IMR-90 (cell line): ENCODE measurements at regions not wholly inside any gene's neighbourhood (a gene's known extent, or its start where the extent isn't known, plus 50 kb on each side); places are given as distances from the start of the nearest gene placed in this dataset.

Experiments
- ATAC-seq: fragments of 200-7000 bp; cut with Tn5 transposase; 2 replicates; pipeline ENCODE4 v1.9.1; 2020; ENCODE audit warnings: low read depth, mild to moderate bottlenecking, moderate library complexity
- BruUV-seq: library from RNA; stranded (reverse); fragments of 400-500 nt; replicated peaks from 2 replicates; lab custom pipeline; 2021; lab: Mats Ljungman, UMichigan
- CTCF ChIA-PET: fragments of 300-600 bp; formaldehyde crosslinking; extraction: SDS; loops from one replicate; lab custom pipeline; 2021; ENCODE audit warnings: antibody characterized with exemption; lab: Yijun Ruan, JAX
- POLR2A ChIA-PET: fragments of 300-600 bp; sonication (Branson Sonifier 250); formaldehyde crosslinking; loops from one replicate; lab custom pipeline; 2022; ENCODE audit warnings: antibody characterized with exemption; ENCODE audit not compliant: unreplicated experiment; lab: Charles Lee
- DNase-seq: peaks from one replicate; pipeline ENCODE4 v3.0.0; 2013
- H2AFZ ChIP-seq: replicated peaks from 2 replicates; pipeline ENCODE3; 2013; ENCODE audit warnings: low read length, mild to moderate bottlenecking; ENCODE audit not compliant: poor library complexity
- H2AK5ac ChIP-seq: 2 replicates; pipeline ENCODE4 v1.6.1; 2013; ENCODE audit warnings: low read depth, low read length, inconsistent platforms
- H2AK9ac ChIP-seq: replicated peaks from 2 replicates; pipeline ENCODE3; 2013; ENCODE audit warnings: mild to moderate bottlenecking, low read depth, low read length, moderate library complexity; ENCODE audit not compliant: poor library complexity
- H2BK120ac ChIP-seq: 2 replicates; pipeline ENCODE4 v1.6.1; 2013; ENCODE audit warnings: low read depth, low read length, inconsistent platforms
- H2BK15ac ChIP-seq: 3 replicates; pipeline ENCODE4 v1.6.1; 2013; ENCODE audit warnings: low read depth, low read length, inconsistent platforms
- H2BK20ac ChIP-seq: 2 replicates; pipeline ENCODE4 v1.6.1; 2013; ENCODE audit warnings: low read depth, mild to moderate bottlenecking, inconsistent platforms, low read length, moderate library complexity
- H2BK5ac ChIP-seq: 2 replicates; pipeline ENCODE4 v1.6.1; 2013; ENCODE audit warnings: mild to moderate bottlenecking, low read depth, low read length, inconsistent platforms; ENCODE audit not compliant: poor library complexity, severe bottlenecking
- H3K14ac ChIP-seq: replicated peaks from 2 replicates; pipeline ENCODE4 v1.6.1; 2013; ENCODE audit warnings: low read depth, low read length, inconsistent platforms
- H3K18ac ChIP-seq: 2 replicates; pipeline ENCODE4 v1.6.1; 2013; ENCODE audit warnings: low read depth, low read length, control low read depth
- H3K23ac ChIP-seq: 2 replicates; pipeline ENCODE4 v1.6.1; 2013; ENCODE audit warnings: low read depth, low read length, inconsistent platforms
- H3K27ac ChIP-seq: 2 replicates; pipeline ENCODE4 v1.5.1; 2013; ENCODE audit warnings: mild to moderate bottlenecking, control low read depth, low read length; ENCODE audit not compliant: insufficient read depth
- H3K27me3 ChIP-seq: 2 replicates; pipeline ENCODE4 v1.6.1; 2013; ENCODE audit warnings: low read length; ENCODE audit not compliant: control insufficient read depth, insufficient read depth
- H3K36me3 ChIP-seq: 2 replicates; pipeline ENCODE4 v1.6.1; 2013; ENCODE audit warnings: low read length, mixed read lengths; ENCODE audit not compliant: control insufficient read depth, insufficient read depth
- H3K4ac ChIP-seq: 2 replicates; pipeline ENCODE4 v1.6.1; 2013; ENCODE audit warnings: low read depth, low read length, inconsistent platforms
- H3K4me1 ChIP-seq: 2 replicates; pipeline ENCODE4 v1.6.1; 2013; ENCODE audit warnings: low read length, mixed read lengths; ENCODE audit not compliant: control insufficient read depth, insufficient read depth
- H3K4me2 ChIP-seq: 2 replicates; pipeline ENCODE4 v1.6.1; 2013; ENCODE audit warnings: low read depth, mild to moderate bottlenecking, control low read depth, low read length, moderate library complexity
- H3K4me3 ChIP-seq: 2 replicates; pipeline ENCODE4 v1.5.1; 2013; ENCODE audit warnings: low read depth, mild to moderate bottlenecking, control low read depth, low read length, moderate library complexity; ENCODE audit not compliant: insufficient read depth
- H3K56ac ChIP-seq: 2 replicates; pipeline ENCODE4 v1.6.1; 2013; ENCODE audit warnings: low read length, inconsistent platforms; ENCODE audit not compliant: insufficient read depth; ENCODE audit errors: extremely low read depth
- H3K79me1 ChIP-seq, 2 experiments: 2 replicates each; pipeline ENCODE4 v1.6.1; 2013; ENCODE audit warnings: low read length in 2 of 2, inconsistent platforms in 1 of 2, low read depth in 1 of 2
- H3K9ac ChIP-seq: 2 replicates; pipeline ENCODE4 v1.6.1; 2013; ENCODE audit warnings: low read depth, low read length, control low read depth
- H3K9me1 ChIP-seq: 2 replicates; pipeline ENCODE4 v1.6.1; 2013; ENCODE audit warnings: low read length, inconsistent platforms; ENCODE audit not compliant: insufficient read depth
- H3K9me3 ChIP-seq: 2 replicates; pipeline ENCODE4 v1.6.1; 2013; ENCODE audit warnings: low read length; ENCODE audit not compliant: control insufficient read depth, insufficient read depth
- H4K20me1 ChIP-seq: 2 replicates; pipeline ENCODE4 v1.6.1; 2013; ENCODE audit warnings: low read length, inconsistent platforms; ENCODE audit not compliant: insufficient read depth
- H4K5ac ChIP-seq: 2 replicates; pipeline ENCODE4 v1.6.1; 2013; ENCODE audit warnings: mild to moderate bottlenecking, low read depth, low read length, control low read depth
- H4K8ac ChIP-seq, 2 experiments: 2 replicates each; pipeline ENCODE4 v1.6.1; 2013; ENCODE audit warnings: low read depth in 2 of 2, low read length in 2 of 2, control low read depth in 1 of 2, inconsistent platforms in 1 of 2
- H4K91ac ChIP-seq: 2 replicates; pipeline ENCODE4 v1.6.1; 2013; ENCODE audit warnings: low read depth, low read length, inconsistent platforms; ENCODE audit not compliant: insufficient read depth
- BHLHE40 ChIP-seq: fragments of 150-350 bp; IDR thresholded peaks from 2 replicates; pipeline ENCODE4 v1.6.1; 2016; ENCODE audit warnings: mild to moderate bottlenecking, low read depth, low read length
- CEBPB ChIP-seq: IDR thresholded peaks from 2 replicates; pipeline ENCODE4 v1.6.1; 2012; ENCODE audit warnings: low read depth, low read length, improper control_type of control experiment
- MXI1 ChIP-seq: IDR thresholded peaks from 2 replicates; pipeline ENCODE4 v1.6.1; 2012; ENCODE audit warnings: low read depth, mild to moderate bottlenecking, low read length, moderate library complexity, borderline replicate concordance
- WGBS, 2 experiments: methylation state at CpG; one replicate each; pipeline versions ENCODE4 v1.1.5 to v1.1.7; 2013; ENCODE audit warnings: missing lambda C conversion rate in 2 of 2; ENCODE audit not compliant: insufficient read length in 1 of 2; ENCODE audit errors: extremely low coverage in 2 of 2; 5-methylcytosine and 5-hydroxymethylcytosine counted together
- dilution Hi-C: fragments of 300-500 bp; cut with HindIII; formaldehyde crosslinking; loops from one replicate; pipeline ENCODE4 v1.14.3; 2018; ENCODE audit warnings: low sequenced_read_pairs; ENCODE audit not compliant: unreplicated experiment
- in situ Hi-C: fragments of 300-500 bp; cut with MboI; formaldehyde crosslinking; loops from 3 replicates; pipeline ENCODE4 v1.14.3; 2019; ENCODE audit warnings: low sequenced_read_pairs, inconsistent platforms, mixed read lengths
- intact Hi-C: fragments of 100-400 bp; cut with micrococcal nuclease; formaldehyde crosslinking; loops from 2 replicates; pipeline ENCODE4 v1.10.0; 2022

GRCh38 chr9:14455243-14455642, 141.3 kb upstream of the NFIB start:
- H2BK120ac ChIP-seq = no peak overlapping the region
- H4K91ac ChIP-seq = no peak overlapping the region
- ChIA-PET POLR2A (no interaction called here), CTCF (no interaction called here)
- no peaks in the 10 kb centered on the region for H3K79me1 ChIP-seq
- H2AK5ac ChIP-seq = no peak overlapping the region
- no peaks in the 10 kb centered on the region for H4K20me1 ChIP-seq
- no peak overlapping the region for H2BK15ac ChIP-seq
- no peak overlapping the region for H3K4ac ChIP-seq
- H3K23ac ChIP-seq = no peak overlapping the region
- no peak overlapping the region for H2AK9ac ChIP-seq
- TF ChIP-seq CEBPB (peak; percentile 87), MXI1 (no peak), BHLHE40 (no peak)
- H4K8ac ChIP-seq = no peak overlapping the region
- H2BK5ac ChIP-seq = no peak overlapping the region
- H2BK20ac ChIP-seq = no peak overlapping the region
- no peak overlapping the region for H3K9ac ChIP-seq
- no peak overlapping the region for H3K4me3 ChIP-seq
- H3K14ac ChIP-seq = no peak overlapping the region
- dilution Hi-C loops = no loop called here
- no peak overlapping the region for H4K5ac ChIP-seq
- no peak overlapping the region for H3K56ac ChIP-seq
- DNase-seq (no peak), ATAC-seq (no peak)
- no peak overlapping the region for H3K18ac ChIP-seq
- no peaks in the 10 kb centered on the region for H3K36me3 ChIP-seq
- H3K27ac ChIP-seq = no peak overlapping the region
- H3K4me1 ChIP-seq = no peaks in the 10 kb centered on the region
- WGBS, 2 experiments = 73% methylated on average over 1 of the region's 2 CpGs; no CpG with 5 or more reads in 1 of the 2 experiments
- BruUV-seq = no TSS peak
- intact Hi-C loops = no loop called here
- in situ Hi-C loops = loop anchor here (10.0 kb wide), 1 partner anchor 60 kb away; no protein-coding TSS in a partner anchor
- no peaks in the 10 kb centered on the region for H3K9me1 ChIP-seq
- H3K4me2 ChIP-seq = no peak overlapping the region
- no peak overlapping the region for H2AFZ ChIP-seq
- H3K27me3 ChIP-seq = no peaks in the 10 kb centered on the region; the same call in 1 of the 2 replicates
- H3K9me3 ChIP-seq = no peaks in the 10 kb centered on the region
